HUES6 (cell line): ENCODE measurements at regions not wholly inside any gene's neighbourhood (a gene's known extent, or its start where the extent isn't known, plus 50 kb on each side); places are given as distances from the start of the nearest gene placed in this dataset.

ENCODE experiments used
- H3K27ac ChIP-seq: 2 replicates; pipeline ENCODE4 v1.7.0; 2013; ENCODE audit warnings: low read depth, mild to moderate bottlenecking, low read length, inconsistent platforms
- H3K27me3 ChIP-seq: 2 replicates; pipeline ENCODE4 v1.6.1; 2013; ENCODE audit warnings: low read length; ENCODE audit not compliant: control insufficient read depth, insufficient read depth
- H3K36me3 ChIP-seq: 2 replicates; pipeline ENCODE4 v1.6.1; 2013; ENCODE audit warnings: low read length; ENCODE audit not compliant: control insufficient read depth, insufficient read depth
- H3K4me1 ChIP-seq: 2 replicates; pipeline ENCODE4 v1.6.1; 2013; ENCODE audit warnings: low read length; ENCODE audit not compliant: control insufficient read depth, insufficient read depth
- H3K4me3 ChIP-seq: 2 replicates; pipeline ENCODE4 v1.5.1; 2013; ENCODE audit warnings: low read depth, low read length
- H3K9ac ChIP-seq: one replicate; pipeline ENCODE4 v1.6.1; 2013; ENCODE audit warnings: mild to moderate bottlenecking, low read length
- H3K9me3 ChIP-seq: 2 replicates; pipeline ENCODE4 v1.6.1; 2013; ENCODE audit warnings: low read depth, low read length; ENCODE audit not compliant: control insufficient read depth, insufficient read depth

DNA sequence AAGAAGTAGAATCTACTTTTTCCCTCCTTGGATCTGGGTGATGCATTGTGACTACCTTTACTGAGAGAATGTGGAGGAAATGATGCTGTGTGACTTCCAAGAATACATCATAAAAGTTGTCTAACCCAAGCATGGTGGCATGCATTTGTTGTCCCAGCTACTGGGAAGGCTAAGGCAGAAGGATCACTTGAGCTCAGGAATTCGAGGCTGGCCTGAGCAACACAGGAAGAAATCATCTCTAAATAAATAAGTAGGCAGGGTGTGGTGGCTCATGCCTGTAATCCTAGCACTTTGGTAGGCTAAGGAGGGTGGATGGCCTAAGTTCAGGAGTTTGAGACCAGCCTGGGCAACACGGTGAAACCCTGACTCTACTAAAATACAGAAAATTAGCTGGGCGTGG, 143.2 kb upstream of the VLDLR start:
- Histone ChIP-seq H3K4me1 (no peaks in the 10 kb centered on the region), H3K36me3 (no peaks in the 10 kb centered on the region), H3K9me3 (no peaks in the 10 kb centered on the region), H3K9ac (no peak overlapping the region), H3K4me3 (no peak overlapping the region), H3K27ac (no peak overlapping the region), H3K27me3 (no peaks in the 10 kb centered on the region)

DNA sequence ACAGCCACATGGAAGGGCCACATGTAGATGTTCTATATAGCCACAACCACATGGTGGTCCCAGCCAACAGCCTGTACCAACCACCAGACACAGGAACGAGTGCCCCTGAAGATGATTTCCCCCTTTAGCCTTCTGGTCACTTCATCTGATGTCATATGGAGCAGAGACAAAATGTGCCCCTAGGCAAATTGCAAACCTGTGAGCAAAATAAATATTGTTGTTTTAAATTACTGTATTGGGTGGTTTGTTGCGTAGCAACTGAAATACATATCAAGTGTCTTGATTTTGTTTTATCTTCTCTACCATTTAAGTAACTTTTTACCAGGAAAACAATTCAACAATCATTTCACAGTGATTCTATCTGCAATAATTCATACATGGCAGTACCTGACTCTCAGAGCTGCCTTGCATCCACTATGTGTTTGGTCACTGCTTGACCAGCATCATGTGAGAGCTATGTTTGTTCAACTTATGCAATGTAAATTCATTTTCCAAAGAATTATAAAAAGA, 142.5 kb upstream of the VLDLR start:
- Histone ChIP-seq H3K4me1 (no peaks in the 10 kb centered on the region), H3K27me3 (no peaks in the 10 kb centered on the region), H3K36me3 (no peaks in the 10 kb centered on the region), H3K27ac (no peak overlapping the region), H3K4me3 (no peak overlapping the region), H3K9ac (no peak overlapping the region), H3K9me3 (no peaks in the 10 kb centered on the region)

DNA sequence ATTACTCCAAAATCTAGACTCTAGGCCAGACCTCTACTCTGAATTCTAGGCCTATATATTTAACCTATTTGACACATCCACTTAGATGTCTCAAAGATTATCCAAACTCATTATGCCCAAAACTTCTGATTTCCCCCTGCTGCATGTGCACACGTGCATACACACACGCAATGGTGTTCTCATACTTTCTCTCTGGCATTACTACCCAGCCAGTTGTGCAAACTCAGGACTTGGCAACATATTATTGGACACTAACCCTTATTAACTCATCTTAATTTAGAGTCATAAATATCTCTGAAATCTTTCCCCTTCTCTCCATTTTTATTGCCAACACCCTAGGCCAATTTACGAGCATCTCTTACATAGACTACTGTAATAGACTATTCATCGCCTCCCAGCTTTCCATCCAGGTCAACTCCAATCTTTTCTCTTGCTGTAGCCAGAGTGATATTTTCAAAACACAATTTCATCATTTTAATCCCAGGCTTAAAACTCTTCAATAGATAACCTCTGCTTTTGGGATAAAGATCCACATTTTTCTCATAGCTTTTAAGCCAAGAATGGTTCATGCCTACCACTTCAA, 141.2 kb upstream of the VLDLR start:
- no peak overlapping the region for H3K27ac ChIP-seq
- no peaks in the 10 kb centered on the region for H3K9me3 ChIP-seq
- no peak overlapping the region for H3K9ac ChIP-seq
- no peaks in the 10 kb centered on the region for H3K4me1 ChIP-seq
- H3K27me3 ChIP-seq: no peaks in the 10 kb centered on the region
- no peaks in the 10 kb centered on the region for H3K36me3 ChIP-seq
- H3K4me3 ChIP-seq: no peak overlapping the region

DNA sequence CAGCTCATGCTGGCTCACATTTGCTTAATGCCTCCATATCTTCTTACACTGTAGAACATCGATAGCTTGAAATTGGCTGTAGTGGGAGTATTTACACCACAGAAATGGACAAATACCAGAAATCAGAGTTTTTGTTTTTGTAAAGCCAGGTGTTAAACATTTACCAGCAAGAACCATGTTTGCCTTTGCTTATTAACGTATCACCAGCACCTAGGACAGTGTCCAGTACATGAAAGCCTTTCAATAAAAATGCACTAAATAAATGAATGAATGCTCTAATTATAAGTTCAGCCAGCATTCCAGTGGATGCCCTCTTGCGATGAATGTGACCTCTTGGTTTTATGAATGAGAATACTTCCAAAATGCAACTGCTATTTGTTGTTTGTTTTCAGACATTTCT, 140.4 kb upstream of the VLDLR start:
- no peaks in the 10 kb centered on the region for H3K27me3 ChIP-seq
- no peaks in the 10 kb centered on the region for H3K4me1 ChIP-seq
- no peak overlapping the region for H3K4me3 ChIP-seq
- no peak overlapping the region for H3K9ac ChIP-seq
- H3K36me3 ChIP-seq: no peaks in the 10 kb centered on the region
- no peak overlapping the region for H3K27ac ChIP-seq
- H3K9me3 ChIP-seq: no peaks in the 10 kb centered on the region

DNA sequence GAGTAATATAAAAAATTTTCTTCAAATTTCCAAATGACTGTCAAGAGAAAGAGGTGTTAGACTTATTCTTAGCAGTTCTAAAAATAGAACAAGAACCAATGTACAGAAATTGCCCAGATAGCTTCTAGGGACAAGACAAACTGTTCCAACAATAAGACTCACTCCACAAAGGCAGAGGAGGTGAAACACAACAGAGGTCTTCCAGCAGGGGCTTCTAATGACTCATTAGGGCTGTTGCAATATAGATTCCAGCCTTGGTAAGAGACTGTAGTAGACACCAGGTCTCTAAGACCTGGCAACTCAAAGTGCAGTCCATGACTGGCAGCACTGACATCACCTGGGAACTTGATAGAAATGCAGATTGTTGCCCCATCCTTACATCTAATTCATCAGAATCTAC, 134.6 kb upstream of the VLDLR start:
- no peaks in the 10 kb centered on the region for H3K9me3 ChIP-seq
- H3K9ac ChIP-seq: no peak overlapping the region
- no peaks in the 10 kb centered on the region for H3K4me1 ChIP-seq
- no peaks in the 10 kb centered on the region for H3K36me3 ChIP-seq
- H3K4me3 ChIP-seq: no peak overlapping the region
- H3K27me3 ChIP-seq: no peaks in the 10 kb centered on the region
- H3K27ac ChIP-seq: no peak overlapping the region

DNA sequence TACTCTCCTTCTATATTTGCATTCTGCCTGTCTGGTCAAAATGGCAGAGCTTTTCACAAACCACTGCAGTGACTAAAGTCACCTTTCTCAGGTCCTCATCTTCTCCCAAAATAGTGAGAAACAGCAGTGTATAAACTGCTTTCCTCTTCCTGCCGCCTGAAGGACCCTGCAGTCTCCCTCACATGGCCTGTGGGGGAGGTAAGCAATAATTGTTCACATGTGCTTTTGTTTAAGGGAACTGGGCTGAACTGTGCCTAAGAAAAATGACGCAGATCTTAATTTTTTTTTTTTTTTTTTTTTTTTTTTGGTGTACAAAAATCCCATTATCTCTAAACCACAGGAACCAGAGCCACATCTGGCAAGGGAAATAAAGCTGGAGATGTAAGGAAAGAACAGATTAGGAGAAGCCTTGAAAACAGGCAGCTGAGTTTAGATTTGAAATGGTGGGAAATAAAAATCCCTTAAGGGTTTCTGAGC, 131.7 kb upstream of the VLDLR start:
- H3K4me3 ChIP-seq: no peak overlapping the region

DNA sequence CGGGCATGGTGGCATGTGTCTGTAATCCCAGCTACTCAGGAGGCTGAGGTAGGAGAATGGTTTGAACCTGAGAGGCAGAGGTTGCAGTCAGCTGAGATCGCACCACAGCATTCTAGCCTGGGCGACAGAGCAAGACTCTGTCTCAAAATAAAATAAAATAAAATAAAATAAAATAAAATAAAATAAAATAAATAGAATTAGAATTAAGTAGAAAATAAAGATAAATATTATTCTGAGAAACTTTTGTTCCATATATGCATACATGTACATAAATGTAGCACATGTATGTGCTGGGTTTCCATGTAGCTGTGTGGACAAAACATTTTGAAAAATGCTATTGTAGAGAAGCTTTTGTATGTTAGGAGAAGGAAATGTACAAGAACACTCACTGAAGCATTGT, 129.4 kb upstream of the VLDLR start:
- H3K36me3 ChIP-seq: no peaks in the 10 kb centered on the region
- no peak overlapping the region for H3K4me3 ChIP-seq
- no peaks in the 10 kb centered on the region for H3K27me3 ChIP-seq
- H3K4me1 ChIP-seq: peaks cover 20% of the 10 kb centered on the region
- H3K9ac ChIP-seq: no peak overlapping the region
- H3K27ac ChIP-seq: no peak overlapping the region
- no peaks in the 10 kb centered on the region for H3K9me3 ChIP-seq

More for the DNA sequence above, 131.7 kb upstream of the VLDLR start:
- H3K27me3 ChIP-seq: no peaks in the 10 kb centered on the region
- no peak overlapping the region for H3K9ac ChIP-seq
- H3K9me3 ChIP-seq: no peaks in the 10 kb centered on the region
- H3K36me3 ChIP-seq: no peaks in the 10 kb centered on the region
- no peak overlapping the region for H3K27ac ChIP-seq
- peaks cover 12% of the 10 kb centered on the region for H3K4me1 ChIP-seq

DNA sequence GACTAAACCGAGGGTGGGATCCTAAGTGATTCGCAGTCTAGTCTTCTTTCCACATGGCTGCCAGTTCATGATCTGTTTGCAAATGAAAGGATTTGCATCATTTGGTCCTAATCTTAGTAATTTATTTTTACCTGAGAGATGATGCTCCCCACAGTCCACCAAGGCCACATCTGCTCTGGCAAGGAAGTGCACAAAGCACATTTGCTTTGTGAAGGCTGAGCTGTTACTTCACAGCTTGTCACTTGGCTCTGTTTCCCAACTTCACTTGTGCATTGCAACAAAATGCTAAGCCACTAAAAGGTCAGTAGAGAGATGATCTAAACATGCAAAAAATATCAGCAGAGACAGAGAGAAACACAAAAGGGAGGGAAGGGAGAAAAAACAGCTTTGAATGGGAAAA, 128.5 kb upstream of the VLDLR start:
- H3K36me3 ChIP-seq: no peaks in the 10 kb centered on the region
- peaks cover 20% of the 10 kb centered on the region for H3K4me1 ChIP-seq
- H3K9ac ChIP-seq: no peak overlapping the region

DNA sequence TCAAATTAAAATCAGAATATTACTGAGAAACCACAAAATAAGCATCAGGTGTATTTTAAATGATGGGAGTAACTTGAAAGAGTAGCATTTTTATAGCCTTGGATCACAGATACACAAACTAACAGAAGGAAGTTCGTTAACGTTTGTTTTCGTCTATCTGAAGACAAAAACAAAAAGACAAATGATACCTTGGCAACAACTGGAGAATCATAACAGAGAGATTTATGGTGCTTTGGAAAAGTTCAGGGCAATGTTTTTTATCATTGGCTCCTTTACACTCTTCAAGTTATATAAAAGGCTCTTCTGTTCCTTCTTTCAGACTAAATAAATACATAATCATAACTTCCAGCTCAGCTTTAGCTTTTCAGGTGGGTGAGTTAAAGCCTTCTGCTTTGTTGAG, 128.1 kb upstream of the VLDLR start:
- H3K9me3 ChIP-seq: no peaks in the 10 kb centered on the region
- peaks cover 20% of the 10 kb centered on the region for H3K4me1 ChIP-seq
- H3K4me3 ChIP-seq: no peak overlapping the region
- H3K27me3 ChIP-seq: no peaks in the 10 kb centered on the region
- no peaks in the 10 kb centered on the region for H3K36me3 ChIP-seq
- H3K9ac ChIP-seq: no peak overlapping the region
- no peak overlapping the region for H3K27ac ChIP-seq

More for the DNA sequence above, 128.5 kb upstream of the VLDLR start:
- no peaks in the 10 kb centered on the region for H3K9me3 ChIP-seq
- H3K27ac ChIP-seq: no peak overlapping the region
- H3K4me3 ChIP-seq: no peak overlapping the region
- H3K27me3 ChIP-seq: no peaks in the 10 kb centered on the region

DNA sequence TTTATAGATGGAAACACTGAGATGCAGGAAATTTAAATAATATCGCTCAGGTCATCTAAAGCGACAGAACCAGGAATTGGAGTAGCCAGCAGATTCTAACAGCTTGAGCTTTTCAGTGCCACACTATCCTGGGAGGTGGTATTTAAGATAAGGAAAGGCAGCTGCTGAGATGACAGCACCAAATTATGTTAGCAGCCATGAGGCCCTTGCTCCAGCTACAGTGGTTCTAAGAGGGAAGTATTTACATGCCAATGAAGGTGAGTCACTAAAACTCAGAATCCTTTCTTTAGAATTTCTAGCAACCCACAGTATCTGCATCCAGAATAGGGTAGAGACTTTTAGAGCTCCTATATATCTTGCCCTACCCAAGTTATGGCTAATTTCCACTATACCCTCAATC, 127.0 kb upstream of the VLDLR start:
- no peaks in the 10 kb centered on the region for H3K27me3 ChIP-seq
- no peaks in the 10 kb centered on the region for H3K36me3 ChIP-seq
- no peak overlapping the region for H3K27ac ChIP-seq
- no peak overlapping the region for H3K4me3 ChIP-seq
- no peaks in the 10 kb centered on the region for H3K9me3 ChIP-seq
- no peak overlapping the region for H3K9ac ChIP-seq
- H3K4me1 ChIP-seq: peaks cover 20% of the 10 kb centered on the region

DNA sequence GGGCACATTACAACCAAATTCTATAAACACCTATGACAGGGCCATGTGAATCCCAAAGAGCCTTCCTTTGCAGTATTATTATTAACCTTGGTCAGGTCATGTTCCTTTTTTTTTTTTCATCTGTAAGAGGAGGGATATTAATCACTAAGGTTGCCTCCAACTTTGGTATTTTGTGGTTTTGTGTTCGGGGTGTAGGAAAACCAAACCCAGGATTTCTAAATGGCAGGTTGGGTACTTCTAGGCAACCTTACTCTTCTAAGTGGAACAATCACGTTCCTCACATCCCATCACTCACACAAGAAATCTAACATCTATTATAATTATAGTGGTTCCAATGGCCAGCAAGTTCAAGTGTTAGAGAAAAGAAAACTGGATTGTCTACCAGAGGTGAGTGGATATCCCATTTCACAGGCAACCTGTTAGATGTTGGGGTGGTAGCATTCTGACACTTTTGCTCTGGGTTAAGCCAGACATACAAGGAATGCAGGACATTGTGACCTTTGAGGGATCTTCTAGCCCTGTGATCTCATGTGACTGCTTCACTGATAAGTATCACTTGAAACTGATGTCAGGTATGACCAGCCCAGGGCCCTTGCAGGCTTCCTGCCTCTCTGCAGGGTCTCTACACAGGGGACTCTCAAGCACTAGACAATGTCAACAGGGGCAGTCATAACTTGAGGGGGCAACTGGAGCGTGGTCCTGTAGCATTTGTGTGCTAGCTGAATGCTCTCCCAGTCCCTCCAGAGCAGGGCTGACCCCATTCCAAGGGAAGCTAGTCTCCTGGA, 126.2 kb upstream of the VLDLR start:
- Histone ChIP-seq H3K4me1 (peaks cover 20% of the 10 kb centered on the region), H3K27ac (no peak overlapping the region), H3K36me3 (no peaks in the 10 kb centered on the region), H3K9ac (no peak overlapping the region), H3K4me3 (no peak overlapping the region), H3K27me3 (no peaks in the 10 kb centered on the region), H3K9me3 (no peaks in the 10 kb centered on the region)
